GM21786 (cell line): ENCODE measurements at regions not wholly inside any gene's neighbourhood (a gene's known extent, or its start where the extent isn't known, plus 50 kb on each side); places are given as distances from the start of the nearest gene placed in this dataset.
"Not testable (repeated sequence)": the region's sequence is repeated elsewhere in the genome, so short reads cannot be mapped to it uniquely, and the experiment has no call there.

Experiments used
- ATAC-seq: cut with Tn5 transposase; IDR thresholded peaks from one replicate; pipeline ENCODE4 v1.9.1; 2021; ENCODE audit not compliant: unreplicated experiment

- not testable (repeated sequence) for ATAC-seq
These were observed 147.3 kb upstream of the STK26 start for GRCh38 chrX:131875827-131876226.

- ATAC-seq = no peak
These were observed 141.9 kb upstream of the STK26 start for GRCh38 chrX:131881194-131881593.

GRCh38 chrX:131885042-131885441, 138.1 kb upstream of the STK26 start:
- not testable (repeated sequence) for ATAC-seq

- ATAC-seq = not testable (repeated sequence)
These were observed 129.2 kb upstream of the STK26 start for GRCh38 chrX:131893857-131894256.

GRCh38 chrX:131894995-131895394, 128.1 kb upstream of the STK26 start:
- ATAC-seq = no peak

GRCh38 chrX:131895807-131896206, 127.3 kb upstream of the STK26 start:
- ATAC-seq = no peak

GRCh38 chrX:131901546-131901945, 121.6 kb upstream of the STK26 start:
- no peak for ATAC-seq

GRCh38 chrX:131907488-131908314, 115.4 kb upstream of the STK26 start:
- ATAC-seq = no peak

- ATAC-seq = no peak
These were observed 112.5 kb upstream of the STK26 start for GRCh38 chrX:131910586-131910985.

- no peak for ATAC-seq
These were observed 107.6 kb upstream of the STK26 start for GRCh38 chrX:131915488-131915887.

- ATAC-seq = no peak
These were observed 105.5 kb upstream of the STK26 start for GRCh38 chrX:131917588-131917987.

- no peak for ATAC-seq
These were observed 104.3 kb upstream of the STK26 start for GRCh38 chrX:131918839-131919238.

- ATAC-seq = no peak
These were observed 99.4 kb upstream of the STK26 start for GRCh38 chrX:131923614-131924250.

- ATAC-seq = no peak
These were observed 84.4 kb upstream of the STK26 start for GRCh38 chrX:131938749-131939148.

- ATAC-seq = no peak
These were observed 81.1 kb upstream of the STK26 start for GRCh38 chrX:131942034-131942433.

GRCh38 chrX:131944936-131945902, 77.9 kb upstream of the STK26 start:
- ATAC-seq = no peak

GRCh38 chrX:131951166-131951565, 71.9 kb upstream of the STK26 start:
- no peak for ATAC-seq

- ATAC-seq = no peak
These were observed 67.9 kb upstream of the STK26 start for GRCh38 chrX:131955099-131955777.

GRCh38 chrX:131958724-131959123, 64.4 kb upstream of the STK26 start:
- ATAC-seq = no peak

- ATAC-seq = no peak
These were observed 52.8 kb upstream of the STK26 start for GRCh38 chrX:131970347-131970746.
